Subcutaneous abdominal adipose tissue (tissue), 5 donors: ENCODE measurements at regions not wholly inside any gene's neighbourhood (a gene's known extent, or its start where the extent isn't known, plus 50 kb on each side); places are given as distances from the start of the nearest gene placed in this dataset.

Source experiments
- H3K27ac ChIP-seq: one replicate; pipeline ENCODE4 v1.7.0; 2013; ENCODE audit warnings: low read depth, mild to moderate bottlenecking, inconsistent platforms, low read length, moderate library complexity
- H3K27me3 ChIP-seq, 5 donors: one replicate each; pipeline ENCODE4 v1.7.0; 2013; ENCODE audit warnings: low read length in 5 of 5, inconsistent platforms in 1 of 5; ENCODE audit not compliant: control insufficient read depth in 5 of 5, insufficient read depth in 4 of 5
- H3K36me3 ChIP-seq, 5 donors: one replicate each; pipeline ENCODE4 v1.7.0; 2013; ENCODE audit warnings: low read length in 5 of 5; ENCODE audit not compliant: control insufficient read depth in 5 of 5, insufficient read depth in 5 of 5
- H3K4me1 ChIP-seq, 5 donors: one replicate each; pipeline ENCODE4 v1.7.0; 2013; ENCODE audit warnings: low read length in 5 of 5, mild to moderate bottlenecking in 3 of 5, moderate library complexity in 1 of 5; ENCODE audit not compliant: control insufficient read depth in 5 of 5, insufficient read depth in 5 of 5
- H3K4me3 ChIP-seq, 5 donors: one replicate each; pipeline ENCODE4 v1.7.0; 2013; ENCODE audit warnings: low read length in 5 of 5, low read depth in 1 of 5
- H3K9ac ChIP-seq, 5 donors: one replicate each; pipeline ENCODE4 v1.7.0; 2013; ENCODE audit warnings: low read length in 5 of 5, mild to moderate bottlenecking in 4 of 5, moderate library complexity in 3 of 5
- H3K9me3 ChIP-seq, 5 donors: one replicate each; pipeline ENCODE4 v1.7.0; 2013; ENCODE audit warnings: low read length in 5 of 5; ENCODE audit not compliant: control insufficient read depth in 5 of 5
- donor health status: healthy.
- donor health status: healthy.
- donor health status: healthy.
- donor health status: healthy.
- donor health status: healthy.

GRCh38 chr18:60585670-60586069, 213.1 kb upstream of the MC4R start:
- Histone ChIP-seq H3K9ac (no peak overlapping the region), H3K9me3 (no peaks in the 10 kb centered on the region), H3K27me3 (no peaks in the 10 kb centered on the region), H3K27ac (no peak overlapping the region), H3K4me3 (no peak overlapping the region), H3K36me3 (no peaks in the 10 kb centered on the region), H3K4me1 (no peaks in the 10 kb centered on the region)

GRCh38 chr18:60593249-60593648, 220.7 kb upstream of the MC4R start:
- Histone ChIP-seq H3K9me3 (no peaks in the 10 kb centered on the region), H3K9ac (no peak overlapping the region), H3K4me1 (no peaks in the 10 kb centered on the region), H3K27me3 (peaks cover 0 to 2% (median 0%) of the 10 kb centered on the region in 5 donors), H3K36me3 (no peaks in the 10 kb centered on the region), H3K27ac (no peak overlapping the region), H3K4me3 (no peak overlapping the region)

GRCh38 chr18:60596928-60597327, 224.4 kb upstream of the MC4R start:
- H3K9ac ChIP-seq: no peak overlapping the region
- H3K4me3 ChIP-seq: no peak overlapping the region
- H3K9me3 ChIP-seq: no peaks in the 10 kb centered on the region
- no peaks in the 10 kb centered on the region for H3K36me3 ChIP-seq
- H3K27ac ChIP-seq: no peak overlapping the region
- H3K27me3 ChIP-seq: peaks cover 0 to 2% (median 0%) of the 10 kb centered on the region in 5 donors
- no peaks in the 10 kb centered on the region for H3K4me1 ChIP-seq

- H3K36me3 ChIP-seq: no peaks in the 10 kb centered on the region
- H3K9me3 ChIP-seq: no peaks in the 10 kb centered on the region
- H3K27ac ChIP-seq: no peak overlapping the region
- H3K4me3 ChIP-seq: no peak overlapping the region
- H3K27me3 ChIP-seq: no peaks in the 10 kb centered on the region
- no peaks in the 10 kb centered on the region for H3K4me1 ChIP-seq
- H3K9ac ChIP-seq: no peak overlapping the region
These were observed 226.7 kb upstream of the MC4R start for GRCh38 chr18:60599267-60599666.

GRCh38 chr18:60599995-60600394, 227.4 kb upstream of the MC4R start:
- H3K9me3 ChIP-seq: no peaks in the 10 kb centered on the region
- H3K9ac ChIP-seq: no peak overlapping the region
- H3K4me3 ChIP-seq: no peak overlapping the region
- no peaks in the 10 kb centered on the region for H3K27me3 ChIP-seq
- H3K36me3 ChIP-seq: no peaks in the 10 kb centered on the region
- no peak overlapping the region for H3K27ac ChIP-seq
- H3K4me1 ChIP-seq: no peaks in the 10 kb centered on the region

- no peak overlapping the region for H3K9ac ChIP-seq
- H3K27me3 ChIP-seq: no peaks in the 10 kb centered on the region
- H3K9me3 ChIP-seq: no peaks in the 10 kb centered on the region
- no peak overlapping the region for H3K4me3 ChIP-seq
- no peaks in the 10 kb centered on the region for H3K4me1 ChIP-seq
- H3K36me3 ChIP-seq: no peaks in the 10 kb centered on the region
- H3K27ac ChIP-seq: no peak overlapping the region
These were observed 228.7 kb upstream of the MC4R start for GRCh38 chr18:60601249-60601648.

GRCh38 chr18:60623331-60623730, 250.8 kb upstream of the MC4R start:
- Histone ChIP-seq H3K4me3 (no peak overlapping the region), H3K27ac (no peak overlapping the region), H3K27me3 (no peaks in the 10 kb centered on the region), H3K9ac (no peak overlapping the region), H3K36me3 (no peaks in the 10 kb centered on the region), H3K4me1 (no peaks in the 10 kb centered on the region), H3K9me3 (no peaks in the 10 kb centered on the region)

GRCh38 chr18:60624207-60624606, 251.6 kb upstream of the MC4R start:
- H3K27me3 ChIP-seq: no peaks in the 10 kb centered on the region
- no peak overlapping the region for H3K27ac ChIP-seq
- H3K9ac ChIP-seq: no peak overlapping the region
- no peaks in the 10 kb centered on the region for H3K9me3 ChIP-seq
- no peak overlapping the region for H3K4me3 ChIP-seq
- no peaks in the 10 kb centered on the region for H3K4me1 ChIP-seq
- no peaks in the 10 kb centered on the region for H3K36me3 ChIP-seq

- no peak overlapping the region for H3K27ac ChIP-seq
- H3K4me3 ChIP-seq: no peak overlapping the region
- no peaks in the 10 kb centered on the region for H3K4me1 ChIP-seq
- no peaks in the 10 kb centered on the region for H3K36me3 ChIP-seq
- H3K9me3 ChIP-seq: peaks cover 0 to 4% (median 0%) of the 10 kb centered on the region in 5 donors
- no peak overlapping the region for H3K9ac ChIP-seq
- H3K27me3 ChIP-seq: no peaks in the 10 kb centered on the region
These were observed 267.3 kb upstream of the MC4R start for GRCh38 chr18:60639836-60640235.

GRCh38 chr18:60643009-60643408, 270.4 kb upstream of the MC4R start:
- H3K9ac ChIP-seq: no peak overlapping the region
- no peak overlapping the region for H3K27ac ChIP-seq
- no peaks in the 10 kb centered on the region for H3K36me3 ChIP-seq
- no peaks in the 10 kb centered on the region for H3K9me3 ChIP-seq
- H3K27me3 ChIP-seq: no peaks in the 10 kb centered on the region
- H3K4me1 ChIP-seq: no peaks in the 10 kb centered on the region
- H3K4me3 ChIP-seq: no peak overlapping the region

- Histone ChIP-seq H3K36me3 (no peaks in the 10 kb centered on the region), H3K9me3 (no peaks in the 10 kb centered on the region), H3K4me3 (no peak overlapping the region), H3K27me3 (no peaks in the 10 kb centered on the region), H3K9ac (no peak overlapping the region), H3K4me1 (no peaks in the 10 kb centered on the region), H3K27ac (no peak overlapping the region)
These were observed 274.1 kb upstream of the MC4R start for GRCh38 chr18:60646725-60647124.
